Fibroblast of pulmonary artery (primary cell): ENCODE measurements at regions not wholly inside any gene's neighbourhood (a gene's known extent, or its start where the extent isn't known, plus 50 kb on each side); places are given as distances from the start of the nearest gene placed in this dataset.

Source experiments
- DNase-seq: peaks from one replicate; pipeline ENCODE4 v3.0.0-alpha.2; 2010; ENCODE audit warnings: low read depth
- H3K4me3 ChIP-seq: replicated peaks from 2 replicates; pipeline ENCODE4 v1.5.1; 2011; ENCODE audit warnings: low read depth, mild to moderate bottlenecking, control low read depth, low read length, moderate library complexity
- TF ChIP-seq, protein P1 (sequence below): IDR thresholded peaks from 2 replicates; pipeline ENCODE4 v1.5.1; 2011; ENCODE audit warnings: mild to moderate bottlenecking, control low read depth, low read length, inconsistent platforms; ENCODE audit errors: missing control alignments

DNA sequence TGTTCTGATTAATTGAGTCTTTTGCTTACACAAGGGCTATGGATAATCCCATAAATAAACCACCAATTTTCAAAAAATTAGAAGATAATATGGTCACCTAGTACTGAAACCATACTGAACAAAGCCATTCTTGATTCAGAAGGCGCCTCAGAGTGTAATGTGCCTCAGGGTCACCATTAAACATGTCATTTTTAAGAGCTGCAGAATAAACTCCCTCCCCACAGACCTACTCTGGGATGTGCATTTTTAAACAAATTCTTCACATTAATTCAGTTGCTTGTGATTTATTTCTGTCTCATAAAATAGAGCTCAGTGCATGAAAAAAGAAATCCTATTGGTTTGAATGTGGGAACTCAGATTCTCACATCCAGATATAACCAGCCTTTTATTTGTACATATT is 202.1 kb upstream of the HEY2 start:
- no peak for DNase-seq
- TF ChIP-seq, protein P1, sequence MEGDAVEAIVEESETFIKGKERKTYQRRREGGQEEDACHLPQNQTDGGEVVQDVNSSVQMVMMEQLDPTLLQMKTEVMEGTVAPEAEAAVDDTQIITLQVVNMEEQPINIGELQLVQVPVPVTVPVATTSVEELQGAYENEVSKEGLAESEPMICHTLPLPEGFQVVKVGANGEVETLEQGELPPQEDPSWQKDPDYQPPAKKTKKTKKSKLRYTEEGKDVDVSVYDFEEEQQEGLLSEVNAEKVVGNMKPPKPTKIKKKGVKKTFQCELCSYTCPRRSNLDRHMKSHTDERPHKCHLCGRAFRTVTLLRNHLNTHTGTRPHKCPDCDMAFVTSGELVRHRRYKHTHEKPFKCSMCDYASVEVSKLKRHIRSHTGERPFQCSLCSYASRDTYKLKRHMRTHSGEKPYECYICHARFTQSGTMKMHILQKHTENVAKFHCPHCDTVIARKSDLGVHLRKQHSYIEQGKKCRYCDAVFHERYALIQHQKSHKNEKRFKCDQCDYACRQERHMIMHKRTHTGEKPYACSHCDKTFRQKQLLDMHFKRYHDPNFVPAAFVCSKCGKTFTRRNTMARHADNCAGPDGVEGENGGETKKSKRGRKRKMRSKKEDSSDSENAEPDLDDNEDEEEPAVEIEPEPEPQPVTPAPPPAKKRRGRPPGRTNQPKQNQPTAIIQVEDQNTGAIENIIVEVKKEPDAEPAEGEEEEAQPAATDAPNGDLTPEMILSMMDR, result no peak
- H3K4me3 ChIP-seq, result no peak overlapping the region

DNA sequence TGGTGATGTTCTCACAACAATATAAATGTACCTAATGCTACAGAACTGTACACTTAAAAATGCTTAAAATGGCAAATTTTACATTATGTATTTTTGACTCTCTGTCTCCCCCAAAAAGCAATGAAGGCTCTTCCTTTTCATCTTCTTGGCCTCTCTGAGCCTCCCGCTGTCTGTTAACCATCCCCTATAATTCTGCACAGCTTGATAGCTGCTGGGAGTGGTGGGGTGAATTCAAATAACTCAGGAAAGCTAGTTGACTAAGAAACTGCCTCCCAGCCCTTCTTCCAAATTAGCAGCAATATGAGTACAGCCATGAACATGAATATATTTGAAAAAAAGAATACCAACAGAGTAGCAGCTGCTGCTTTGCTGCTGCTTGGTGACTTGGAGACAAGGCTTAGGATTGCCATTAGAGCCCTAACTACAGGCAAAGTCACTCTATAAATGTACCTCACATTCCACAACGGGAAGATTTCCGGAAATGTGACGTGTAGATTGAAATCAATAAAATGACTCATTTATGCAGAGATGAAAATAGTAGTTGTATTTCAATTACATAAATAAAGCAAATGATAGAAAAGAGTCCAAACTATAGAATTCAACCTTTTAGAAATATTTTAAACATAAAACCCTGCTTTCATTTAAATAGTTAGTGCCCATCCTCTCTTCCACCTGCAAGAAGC is 200.1 kb upstream of the HEY2 start:
- TF ChIP-seq, protein P1, result no peak
- DNase-seq, result no peak
- no peak overlapping the region for H3K4me3 ChIP-seq

DNA sequence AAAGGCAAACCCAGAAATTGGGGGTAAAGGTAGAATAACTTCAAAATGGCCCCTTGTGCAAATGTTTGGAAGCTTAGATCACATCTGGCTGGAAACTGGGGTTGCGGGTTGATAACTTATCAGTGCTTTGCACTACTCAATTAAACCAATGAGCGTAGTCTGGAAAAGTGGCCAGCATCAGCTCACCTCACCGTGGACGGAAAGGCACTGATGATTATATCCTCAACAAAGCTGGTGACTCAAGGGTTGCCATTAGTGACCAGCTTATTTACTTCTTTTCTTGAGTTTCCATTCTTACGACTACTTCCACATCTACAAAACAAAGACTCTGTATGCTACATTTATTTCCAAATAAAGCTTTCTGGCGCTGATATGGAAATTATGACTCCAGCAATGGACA is 198.5 kb upstream of the HEY2 start:
- no peak overlapping the region for H3K4me3 ChIP-seq
- TF ChIP-seq, protein P1, result no peak
- no peak for DNase-seq

DNA sequence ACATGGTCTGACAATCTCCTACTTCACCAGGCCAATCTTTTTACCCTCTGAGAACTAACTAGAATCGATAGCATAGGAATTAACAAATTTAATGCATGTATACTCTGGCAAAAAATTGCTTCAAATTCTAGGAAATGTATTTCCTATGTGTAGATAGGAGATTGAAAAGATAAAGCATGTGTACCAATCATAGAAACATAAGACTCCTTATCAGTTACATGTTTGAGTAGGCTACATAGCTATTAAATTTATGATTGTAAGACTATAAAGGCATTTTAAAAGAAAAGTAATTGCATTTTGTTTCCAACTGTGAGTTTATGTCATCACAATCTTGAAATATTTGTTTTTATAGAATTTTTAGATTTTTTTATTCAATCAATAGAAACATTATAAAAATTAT is 196.6 kb upstream of the HEY2 start:
- no peak overlapping the region for H3K4me3 ChIP-seq
- TF ChIP-seq, protein P1, result no peak
- no peak for DNase-seq

DNA sequence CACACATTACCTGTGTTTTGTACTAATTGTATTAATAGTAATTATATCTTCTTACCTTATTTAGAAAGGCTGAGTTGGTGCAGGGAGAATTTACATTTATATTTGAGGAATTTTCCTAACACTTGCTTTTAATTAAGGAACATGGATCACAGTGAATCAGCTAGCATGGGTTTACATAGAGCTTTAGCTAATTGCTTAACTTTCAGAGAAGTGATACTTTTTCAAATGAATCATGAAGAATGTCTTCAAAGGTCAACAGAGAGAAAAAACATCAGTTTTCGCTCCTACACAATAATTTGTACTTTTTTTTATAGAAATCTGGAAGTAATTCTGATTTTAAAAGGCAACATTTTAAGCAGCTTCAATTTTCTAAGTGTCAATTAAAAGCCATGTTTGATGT is 195.0 kb upstream of the HEY2 start:
- TF ChIP-seq, protein P1, result no peak
- DNase-seq, result no peak
- no peak overlapping the region for H3K4me3 ChIP-seq

DNA sequence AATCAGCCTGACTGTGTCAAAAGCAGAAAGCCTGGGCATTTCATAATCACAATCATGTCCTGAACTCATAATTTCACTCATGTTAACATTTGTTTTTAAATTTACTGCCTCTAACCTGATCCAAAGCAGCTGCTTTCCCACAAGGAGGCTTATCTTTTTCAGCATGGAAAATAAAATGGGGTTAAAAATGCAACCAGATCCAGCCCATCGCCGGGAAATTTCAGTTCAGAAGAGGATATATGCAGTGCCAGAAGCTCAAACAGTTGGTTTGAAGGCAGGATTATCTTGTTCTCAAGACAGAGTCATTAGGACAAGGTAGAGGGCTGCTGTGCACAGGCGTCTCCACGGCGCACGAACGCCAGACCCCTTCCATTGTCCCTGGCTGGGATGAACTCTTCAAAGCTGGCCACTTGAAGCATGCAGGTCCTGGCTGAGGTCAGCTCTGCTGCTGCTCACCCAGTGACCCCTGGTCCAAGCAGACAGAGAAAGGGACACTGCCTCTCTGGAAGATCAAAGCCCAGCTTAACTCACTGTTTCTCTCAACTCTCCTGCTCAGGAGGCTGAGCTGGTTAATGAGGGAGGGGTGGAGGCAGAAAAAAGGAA is 191.1 kb upstream of the HEY2 start:
- TF ChIP-seq, protein P1, result no peak

DNA sequence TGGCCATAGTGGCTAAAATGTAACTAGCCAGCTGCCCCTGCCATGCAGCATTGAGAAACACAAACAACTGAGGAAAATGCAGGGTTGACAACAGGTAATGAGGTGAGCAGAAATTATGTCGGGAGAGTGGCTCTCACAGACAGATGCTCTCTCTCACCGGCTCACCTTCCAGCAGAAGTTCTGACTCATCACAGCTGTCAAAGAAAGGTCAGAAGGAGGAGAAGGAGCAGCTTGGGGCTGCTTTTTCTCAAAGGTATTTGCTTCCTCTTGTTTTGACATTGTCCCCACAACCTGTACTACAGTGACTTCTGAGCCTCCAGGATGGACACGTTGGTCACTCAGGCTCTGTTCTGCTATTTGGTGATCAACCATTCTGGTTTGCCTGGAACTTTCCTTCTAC is 190.5 kb upstream of the HEY2 start:
- TF ChIP-seq, protein P1, result no peak
- DNase-seq, result no peak
- no peak overlapping the region for H3K4me3 ChIP-seq

More for the DNA sequence above, 191.1 kb upstream of the HEY2 start:
- no peak overlapping the region for H3K4me3 ChIP-seq
- no peak for DNase-seq
